Ascending aorta (tissue), 2 donors: ENCODE measurements at regions not wholly inside any gene's neighbourhood (a gene's known extent, or its start where the extent isn't known, plus 50 kb on each side); places are given as distances from the start of the nearest gene placed in this dataset.
A peak's percentile ranks its signal among the peaks of the same experiment; 100 is the strongest.

ENCODE experiments used
- DNase-seq, 2 donors: peaks; one replicate each; pipeline ENCODE4 v3.0.0-alpha.2; 2019; ENCODE audit warnings: low spot score in 2 of 2
- H3K27ac ChIP-seq, 2 donors: fragments of 200-600 bp; sonication (generic); one replicate each; pipeline ENCODE4 v1.5.1; 2016 to 2017; ENCODE audit warnings: mild to moderate bottlenecking in 1 of 2
- H3K27me3 ChIP-seq: fragments of 200-600 bp; sonication (generic); one replicate; pipeline ENCODE4 v1.5.1; 2017
- H3K36me3 ChIP-seq, 2 donors: fragments of 200-600 bp; sonication (generic); one replicate each; pipeline ENCODE4 v1.5.1; 2016
- H3K4me1 ChIP-seq, 2 donors: fragments of 200-600 bp; sonication (generic); one replicate each; pipeline ENCODE4 v1.5.1; 2016 to 2017; ENCODE audit warnings: mild to moderate bottlenecking in 1 of 2
- H3K4me3 ChIP-seq, 2 donors: fragments of 200-600 bp; sonication (generic); one replicate each; pipeline ENCODE4 v1.5.1; 2016 to 2017; ENCODE audit warnings: mild to moderate bottlenecking in 1 of 2
- H3K9me3 ChIP-seq, 2 donors: fragments of 200-600 bp; sonication (generic); one replicate each; pipeline ENCODE4 v1.5.1; 2016
- CTCF ChIP-seq, 3 experiments: fragments of 200-600 bp in 2 of 3; fragments of 450-650 bp in 1 of 3; sonication (generic) in 2 of 3; IDR thresholded peaks; one replicate each; pipeline ENCODE4 v1.5.1; 2016 to 2019; ENCODE audit warnings: antibody characterized with exemption in 3 of 3, mild to moderate bottlenecking in 1 of 3, moderate library complexity in 1 of 3
- intact Hi-C: fragments of 100-400 bp; cut with DNase I; formaldehyde crosslinking; loops from one replicate; pipeline ENCODE4 v1.15.1; 2023

- DNase-seq = peak; percentile 44 to 88
- Histone ChIP-seq H3K27ac (peak overlapping the region; percentile 75 to 92), H3K4me1 (peaks cover 0 to 22% of the 10 kb centered on the region in 2 donors), H3K4me3 (no peak overlapping the region), H3K9me3 (no peaks in the 10 kb centered on the region), H3K27me3 (no peaks in the 10 kb centered on the region), H3K36me3 (no peaks in the 10 kb centered on the region)
- intact Hi-C loops = loop anchor here (5.0 kb wide), 2 partner anchors 43 to 63 kb away; no protein-coding TSS in a partner anchor
- TF ChIP-seq CTCF (IDR thresholded peaks at IDR 0.05) = no peak
Observed at GRCh38 chr20:23205611-23206041, 119.5 kb upstream of the CD93 start.

GRCh38 chr20:23205211-23205610, 119.1 kb upstream of the CD93 start:
- Histone ChIP-seq H3K27me3 (no peaks in the 10 kb centered on the region), H3K27ac (peak overlapping the region; percentile 75 to 92), H3K4me3 (no peak overlapping the region), H3K9me3 (no peaks in the 10 kb centered on the region), H3K4me1 (peaks cover 0 to 22% of the 10 kb centered on the region in 2 donors), H3K36me3 (no peaks in the 10 kb centered on the region)
- intact Hi-C loops = loop anchor here (5.0 kb wide), 2 partner anchors 43 to 63 kb away; no protein-coding TSS in a partner anchor
- no peak for DNase-seq
- TF ChIP-seq CTCF (IDR thresholded peaks at IDR 0.05) = no peak

GRCh38 chr20:23203951-23204730, 118.0 kb upstream of the CD93 start:
- H3K27ac ChIP-seq = peak overlapping the region; percentile 75 to 92
- H3K36me3 ChIP-seq = no peaks in the 10 kb centered on the region
- no peaks in the 10 kb centered on the region for H3K9me3 ChIP-seq
- intact Hi-C loops = no loop called here
- no peak overlapping the region for H3K4me3 ChIP-seq
- no peaks in the 10 kb centered on the region for H3K27me3 ChIP-seq
- no peak for TF ChIP-seq CTCF (IDR thresholded peaks at IDR 0.05)
- DNase-seq = no peak
- H3K4me1 ChIP-seq = peaks cover 0 to 22% of the 10 kb centered on the region in 2 donors

GRCh38 chr20:23203310-23203709, 117.2 kb upstream of the CD93 start:
- H3K4me1 ChIP-seq = peaks cover 0 to 22% of the 10 kb centered on the region in 2 donors
- no peaks in the 10 kb centered on the region for H3K9me3 ChIP-seq
- DNase-seq = no peak
- no peak overlapping the region for H3K4me3 ChIP-seq
- H3K27me3 ChIP-seq = no peaks in the 10 kb centered on the region
- no peaks in the 10 kb centered on the region for H3K36me3 ChIP-seq
- intact Hi-C loops = no loop called here
- no peak for TF ChIP-seq CTCF (IDR thresholded peaks at IDR 0.05)
- H3K27ac ChIP-seq = peak overlapping the region; percentile 28 to 40

GRCh38 chr20:23201658-23202057, 115.5 kb upstream of the CD93 start:
- intact Hi-C loops = no loop called here
- TF ChIP-seq CTCF (IDR thresholded peaks at IDR 0.05) = no peak
- H3K4me3 ChIP-seq = no peak overlapping the region

More at GRCh38 chr20:23201658-23202057, 115.5 kb upstream of the CD93 start:
- Histone ChIP-seq H3K27ac (no peak overlapping the region), H3K9me3 (no peaks in the 10 kb centered on the region), H3K4me1 (peaks cover 0 to 22% of the 10 kb centered on the region in 2 donors), H3K27me3 (no peaks in the 10 kb centered on the region), H3K36me3 (no peaks in the 10 kb centered on the region)
- DNase-seq = no peak
